DOHH2 (cell line): ENCODE measurements at regions not wholly inside any gene's neighbourhood (a gene's known extent, or its start where the extent isn't known, plus 50 kb on each side); places are given as distances from the start of the nearest gene placed in this dataset.

Experiments
- EZH2phosphoT487 ChIP-seq: fragments of 200-600 bp; sonication (generic); IDR thresholded peaks from 2 replicates; pipeline ENCODE4 v1.6.1; 2017; ENCODE audit warnings: borderline replicate concordance, mild to moderate bottlenecking, antibody characterized with exemption, low read length, moderate library complexity, mixed read lengths
- TF ChIP-seq, protein P1 (sequence below): fragments of 200-600 bp; sonication (generic); IDR thresholded peaks from one replicate; pipeline ENCODE4 v1.5.1; 2014; ENCODE audit warnings: antibody characterized with exemption, mild to moderate bottlenecking, low read depth, low read length; ENCODE audit not compliant: poor library complexity, severe bottlenecking

DNA sequence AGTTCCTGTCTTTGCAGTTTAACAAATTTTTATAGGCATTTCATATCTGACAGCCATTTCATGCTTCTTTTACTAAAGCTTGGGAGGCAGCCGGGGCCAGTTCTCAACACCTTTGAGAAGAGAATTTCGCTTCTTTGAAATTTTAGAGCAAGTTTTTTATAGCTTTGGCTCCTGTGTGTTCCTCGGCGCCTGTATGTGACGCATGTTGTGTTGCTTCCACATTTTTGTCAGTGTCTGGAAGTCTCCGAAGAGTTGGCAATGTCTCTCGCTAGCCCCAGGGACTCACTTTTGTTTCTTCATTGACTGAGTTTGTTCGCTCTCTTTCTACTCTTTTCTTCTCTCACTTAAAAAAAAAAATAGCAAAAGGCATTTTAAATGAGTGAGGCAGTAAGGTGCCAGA is 386.9 kb upstream of the PLXNA2 start:
- TF ChIP-seq, protein P1, sequence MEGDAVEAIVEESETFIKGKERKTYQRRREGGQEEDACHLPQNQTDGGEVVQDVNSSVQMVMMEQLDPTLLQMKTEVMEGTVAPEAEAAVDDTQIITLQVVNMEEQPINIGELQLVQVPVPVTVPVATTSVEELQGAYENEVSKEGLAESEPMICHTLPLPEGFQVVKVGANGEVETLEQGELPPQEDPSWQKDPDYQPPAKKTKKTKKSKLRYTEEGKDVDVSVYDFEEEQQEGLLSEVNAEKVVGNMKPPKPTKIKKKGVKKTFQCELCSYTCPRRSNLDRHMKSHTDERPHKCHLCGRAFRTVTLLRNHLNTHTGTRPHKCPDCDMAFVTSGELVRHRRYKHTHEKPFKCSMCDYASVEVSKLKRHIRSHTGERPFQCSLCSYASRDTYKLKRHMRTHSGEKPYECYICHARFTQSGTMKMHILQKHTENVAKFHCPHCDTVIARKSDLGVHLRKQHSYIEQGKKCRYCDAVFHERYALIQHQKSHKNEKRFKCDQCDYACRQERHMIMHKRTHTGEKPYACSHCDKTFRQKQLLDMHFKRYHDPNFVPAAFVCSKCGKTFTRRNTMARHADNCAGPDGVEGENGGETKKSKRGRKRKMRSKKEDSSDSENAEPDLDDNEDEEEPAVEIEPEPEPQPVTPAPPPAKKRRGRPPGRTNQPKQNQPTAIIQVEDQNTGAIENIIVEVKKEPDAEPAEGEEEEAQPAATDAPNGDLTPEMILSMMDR, result no peak
- no peak for TF ChIP-seq EZH2phosphoT487
